ENCODE measurements at regions not wholly inside any gene's neighbourhood (a gene's known extent, or its start where the extent isn't known, plus 50 kb on each side); places are given as distances from the start of the nearest gene placed in this dataset.

GRCh38 chr16:6068063-6068462, 970.5 kb upstream of the EEF2KMT start:
- DNase-seq (ENCODE audit: low read depth, low spot score) (no peak), ATAC-seq (no peak)
- no peak for TF ChIP-seq RAD21 (IDR thresholded peaks at IDR 0.05; ENCODE audit: low read depth)
- TF ChIP-seq ZBTB33 (IDR thresholded peaks at IDR 0.05; ENCODE audit: extremely low read depth, insufficient replicate concordance, low read length) = no peak
- Histone ChIP-seq H3K9me3 (ENCODE audit: control insufficient read depth in 1 of 2, insufficient read depth in 1 of 2, low read depth in 1 of 2, low read length in 2 of 2) (0 out of 4 replicates have a peak, but pooled peaks cover 0 to 2% of the 10 kb centered on the region in 2 experiments), H3K27me3 (ENCODE audit: insufficient read depth, low read length) (no peaks in the 10 kb centered on the region), H4K20me1 (ENCODE audit: insufficient read depth) (no peaks in the 10 kb centered on the region), H2AFZ (ENCODE audit: low read depth, low read length, poor library complexity, severe bottlenecking) (no peak overlapping the region), H3K4me3 (replicated peaks in 1 of 2; ENCODE audit: low read depth in 1 of 2, low read length in 2 of 2) (no peak overlapping the region), H3K27ac (ENCODE audit: low read depth, low read length) (no peak overlapping the region), H3K79me2 (ENCODE audit: insufficient read depth, low read length) (no peaks in the 10 kb centered on the region), H3K4me2 (ENCODE audit: low read length) (no peak overlapping the region), H3K36me3 (ENCODE audit: control insufficient read depth in 1 of 2, insufficient read depth in 2 of 2, low read length in 2 of 2) (no peaks in the 10 kb centered on the region), H3K9ac (ENCODE audit: low read length) (no peak overlapping the region), H3K4me1 (ENCODE audit: control insufficient read depth in 1 of 2, insufficient read depth in 2 of 2, low read length in 2 of 2) (no peaks in the 10 kb centered on the region), H3K9me2 (ENCODE audit: insufficient read depth) (no peaks in the 10 kb centered on the region)
- BruUV-seq (replicated peaks) = no TSS peak
- RAD21 ChIA-PET (ENCODE audit: low non-redundant PET in 1 of 2, low total read pairs in 2 of 2, uncharacterized antibody in 2 of 2, unreplicated experiment in 2 of 2) = no interaction called here
- POLR2A ChIA-PET = no interaction called here
- CTCF ChIA-PET = no interaction called here
- intact Hi-C loops (cut with micrococcal nuclease) = no loop called here

GRCh38 chr16:6066652-6067051, 969.1 kb upstream of the EEF2KMT start:
- DNase-seq (ENCODE audit: low read depth, low spot score) (no peak), ATAC-seq (no peak)
- POLR2A ChIA-PET = no interaction called here
- RAD21 ChIA-PET (ENCODE audit: low non-redundant PET in 1 of 2, low total read pairs in 2 of 2, uncharacterized antibody in 2 of 2, unreplicated experiment in 2 of 2) = no interaction called here
- Histone ChIP-seq H3K4me2 (ENCODE audit: low read length) (no peak overlapping the region), H3K9ac (ENCODE audit: low read length) (no peak overlapping the region), H3K36me3 (ENCODE audit: control insufficient read depth in 1 of 2, insufficient read depth in 2 of 2, low read length in 2 of 2) (no peaks in the 10 kb centered on the region), H3K9me3 (ENCODE audit: control insufficient read depth in 1 of 2, insufficient read depth in 1 of 2, low read depth in 1 of 2, low read length in 2 of 2) (peaks cover 0 to 4% of the 10 kb centered on the region in 2 experiments; a peak in 1 of 4 replicates), H3K27me3 (ENCODE audit: insufficient read depth, low read length) (no peaks in the 10 kb centered on the region), H3K79me2 (ENCODE audit: insufficient read depth, low read length) (no peaks in the 10 kb centered on the region), H3K9me2 (ENCODE audit: insufficient read depth) (no peaks in the 10 kb centered on the region), H3K4me1 (ENCODE audit: control insufficient read depth in 1 of 2, insufficient read depth in 2 of 2, low read length in 2 of 2) (no peaks in the 10 kb centered on the region), H3K4me3 (replicated peaks in 1 of 2; ENCODE audit: low read depth in 1 of 2, low read length in 2 of 2) (no peak overlapping the region), H3K27ac (ENCODE audit: low read depth, low read length) (no peak overlapping the region), H2AFZ (ENCODE audit: low read depth, low read length, poor library complexity, severe bottlenecking) (no peak overlapping the region), H4K20me1 (ENCODE audit: insufficient read depth) (no peaks in the 10 kb centered on the region)
- intact Hi-C loops (cut with micrococcal nuclease) = no loop called here
- TF ChIP-seq JUND (IDR thresholded peaks at IDR 0.05) = no peak
- CTCF ChIA-PET = no interaction called here
- BruUV-seq (replicated peaks) = no TSS peak
